ENCODE measurements at regions not wholly inside any gene's neighbourhood (a gene's known extent, or its start where the extent isn't known, plus 50 kb on each side); places are given as distances from the start of the nearest gene placed in this dataset.

- no peak for DNase-seq
- Histone ChIP-seq H3K27ac (no peak overlapping the region), H3K4me3 (no peak overlapping the region), H3K4me1 (no peaks in the 10 kb centered on the region), H3K9me3 (no peaks in the 10 kb centered on the region), H3K27me3 (no peaks in the 10 kb centered on the region), H3K36me3 (no peaks in the 10 kb centered on the region)
- intact Hi-C loops (cut with DNase I; ENCODE audit: low total_unique reads): no loop called here
- 78 to 92% (median 89%) methylated on average over 7 of the region's 7 CpGs for WGBS, 5 donors
- TF ChIP-seq EP300 (IDR thresholded peaks at IDR 0.05): no peak
- no peak for TF ChIP-seq CTCF (IDR thresholded peaks at IDR 0.05)
- no peak for TF ChIP-seq POLR2A (IDR thresholded peaks at IDR 0.05)
- no peak for TF ChIP-seq POLR2AphosphoS5 (IDR thresholded peaks at IDR 0.05)
Measured at GRCh38 chr6:82687855-82688254, 324.2 kb downstream of the TPBG start.

- no peak for DNase-seq
- intact Hi-C loops (cut with DNase I; ENCODE audit: low total_unique reads): no loop called here
- 83 to 93% (median 91%) methylated on average over 6 of the region's 6 CpGs for WGBS, 5 donors
Measured at GRCh38 chr6:82690283-82690682, 326.7 kb downstream of the TPBG start.

GRCh38 chr6:82691997-82692396, 328.4 kb downstream of the TPBG start:
- DNase-seq: no peak
- Histone ChIP-seq H3K4me1 (no peaks in the 10 kb centered on the region), H3K4me3 (no peak overlapping the region), H3K9me3 (no peaks in the 10 kb centered on the region), H3K36me3 (no peaks in the 10 kb centered on the region), H3K27ac (no peak overlapping the region), H3K27me3 (no peaks in the 10 kb centered on the region)
- intact Hi-C loops (cut with DNase I; ENCODE audit: low total_unique reads): no loop called here
- TF ChIP-seq EP300 (IDR thresholded peaks at IDR 0.05): no peak
- no peak for TF ChIP-seq CTCF (IDR thresholded peaks at IDR 0.05)
- no peak for TF ChIP-seq POLR2AphosphoS5 (IDR thresholded peaks at IDR 0.05)
- TF ChIP-seq POLR2A (IDR thresholded peaks at IDR 0.05): no peak

More at GRCh38 chr6:82690283-82690682, 326.7 kb downstream of the TPBG start:
- H3K4me3 ChIP-seq: no peak overlapping the region
- H3K36me3 ChIP-seq: no peaks in the 10 kb centered on the region
- no peaks in the 10 kb centered on the region for H3K4me1 ChIP-seq
- TF ChIP-seq CTCF (IDR thresholded peaks at IDR 0.05) (no peak), EP300 (IDR thresholded peaks at IDR 0.05) (no peak), POLR2A (IDR thresholded peaks at IDR 0.05) (no peak)
- no peak overlapping the region for H3K27ac ChIP-seq
- H3K9me3 ChIP-seq: no peaks in the 10 kb centered on the region
- H3K27me3 ChIP-seq: no peaks in the 10 kb centered on the region

GRCh38 chr6:82693094-82693493, 329.5 kb downstream of the TPBG start:
- DNase-seq: peak; percentile 32 to 33
- Histone ChIP-seq H3K27me3 (no peaks in the 10 kb centered on the region), H3K4me3 (no peak overlapping the region), H3K9me3 (no peaks in the 10 kb centered on the region), H3K36me3 (no peaks in the 10 kb centered on the region), H3K4me1 (no peaks in the 10 kb centered on the region), H3K27ac (no peak overlapping the region)
- intact Hi-C loops (cut with DNase I; ENCODE audit: low total_unique reads): no loop called here
- TF ChIP-seq POLR2A (IDR thresholded peaks at IDR 0.05): no peak
- no peak for TF ChIP-seq CTCF (IDR thresholded peaks at IDR 0.05)
- no peak for TF ChIP-seq POLR2AphosphoS5 (IDR thresholded peaks at IDR 0.05)
- TF ChIP-seq EP300 (IDR thresholded peaks at IDR 0.05): no peak
- 29 to 60% (median 38%) methylated on average over 1 of the region's 1 CpG for WGBS, 5 donors
